WTC11 (cell line): ENCODE measurements at regions not wholly inside any gene's neighbourhood (a gene's known extent, or its start where the extent isn't known, plus 50 kb on each side); places are given as distances from the start of the nearest gene placed in this dataset.

Experiments
- ATAC-seq: fragments of 200-7000 bp; cut with Tn5 transposase; 2 replicates; pipeline ENCODE4 v1.10.0; 2021; ENCODE audit warnings: mild to moderate bottlenecking, moderate library complexity
- CTCF ChIA-PET: fragments of 300-600 bp; sonication (Branson Sonifier 250); formaldehyde crosslinking; loops from one replicate; lab custom pipeline; 2021; ENCODE audit warnings: antibody characterized with exemption; lab: Charles Lee
- POLR2A ChIA-PET: fragments of 350-600 bp; sonication (Branson Sonifier 250); formaldehyde crosslinking; loops from one replicate; lab custom pipeline; 2021; ENCODE audit warnings: antibody characterized with exemption; lab: Charles Lee
- DNase-seq: peaks from one replicate; pipeline ENCODE4 v3.0.0; 2021; ENCODE audit warnings: low spot score
- H3K27ac Mint-ChIP-seq: 2 replicates; pipeline ENCODE4 v1.8.0; 2021; ENCODE audit warnings: mixed read lengths
- H3K27me3 Mint-ChIP-seq: 2 replicates; pipeline ENCODE4 v1.8.0; 2021; ENCODE audit warnings: low read depth, mild to moderate bottlenecking, moderate library complexity, mixed read lengths
- H3K36me3 Mint-ChIP-seq: 2 replicates; pipeline ENCODE4 v1.8.0; 2021; ENCODE audit warnings: mixed read lengths
- H3K4me1 Mint-ChIP-seq: 2 replicates; pipeline ENCODE4 v1.8.0; 2022; ENCODE audit warnings: mixed read lengths
- H3K4me3 Mint-ChIP-seq: 2 replicates; pipeline ENCODE4 v1.8.0; 2021; ENCODE audit warnings: mild to moderate bottlenecking, moderate library complexity, mixed read lengths
- H3K9me3 Mint-ChIP-seq: 2 replicates; pipeline ENCODE4 v1.8.0; 2021; ENCODE audit warnings: mixed read lengths
- ATF6 ChIP-seq: sonication (generic); formaldehyde crosslinking; IDR thresholded peaks from 2 replicates; pipeline ENCODE4 v1.8.1; 2023; ENCODE audit warnings: mild to moderate bottlenecking, missing genetic modification reagents
- CTCF ChIP-seq: fragments of 200-600 bp; IDR thresholded peaks from 2 replicates; pipeline ENCODE4 v1.8.0; 2022; ENCODE audit warnings: antibody characterized with exemption
- E2F5 ChIP-seq: sonication (generic); formaldehyde crosslinking; IDR thresholded peaks from 2 replicates; pipeline ENCODE4 v1.8.1; 2022; ENCODE audit warnings: mild to moderate bottlenecking, moderate library complexity, missing genetic modification reagents
- EMX1 ChIP-seq: fragments of 250-450 bp; sonication (Bioruptor Pico); IDR thresholded peaks from 2 replicates; pipeline ENCODE4 v1.8.0; 2021; ENCODE audit warnings: mild to moderate bottlenecking
- ETV6 ChIP-seq: sonication (generic); formaldehyde crosslinking; IDR thresholded peaks from 2 replicates; pipeline ENCODE4 v1.8.1; 2022; ENCODE audit warnings: mild to moderate bottlenecking, missing genetic modification reagents
- GABPB1 ChIP-seq: sonication (generic); formaldehyde crosslinking; IDR thresholded peaks from 2 replicates; pipeline ENCODE4 v1.8.1; 2023; ENCODE audit warnings: mild to moderate bottlenecking, missing genetic modification reagents
- GTF2I ChIP-seq: fragments of 250-450 bp; sonication (Bioruptor Pico); conservative IDR thresholded peaks from 2 replicates; pipeline ENCODE4 v1.4.0; 2021; ENCODE audit warnings: mild to moderate bottlenecking
- HMGA2 ChIP-seq: fragments of 250-450 bp; sonication (Bioruptor Pico); IDR thresholded peaks from 2 replicates; pipeline ENCODE4 v1.4.0; 2021; ENCODE audit warnings: mild to moderate bottlenecking, moderate library complexity
- IRF1 ChIP-seq: sonication (generic); formaldehyde crosslinking; IDR thresholded peaks from 2 replicates; pipeline ENCODE4 v1.8.0; 2023; ENCODE audit warnings: missing genetic modification reagents
- JAZF1 ChIP-seq: fragments of 250-450 bp; sonication (Bioruptor Pico); IDR thresholded peaks from 2 replicates; pipeline ENCODE4 v1.9.0; 2021; ENCODE audit warnings: moderate library complexity, mild to moderate bottlenecking, inconsistent platforms
- JUN ChIP-seq: sonication (generic); formaldehyde crosslinking; IDR thresholded peaks from 2 replicates; pipeline ENCODE4 v1.8.0; 2023; ENCODE audit warnings: mild to moderate bottlenecking, missing genetic modification reagents
- NFYB ChIP-seq: sonication (generic); formaldehyde crosslinking; conservative IDR thresholded peaks from 2 replicates; pipeline ENCODE4 v1.8.0; 2022; ENCODE audit warnings: low read depth, missing genetic modification reagents
- RORB ChIP-seq: fragments of 250-450 bp; sonication (Bioruptor Pico); IDR thresholded peaks from 2 replicates; pipeline ENCODE4 v1.9.0; 2021; ENCODE audit warnings: mild to moderate bottlenecking
- SMAD3 ChIP-seq: sonication (generic); formaldehyde crosslinking; IDR thresholded peaks from 2 replicates; pipeline ENCODE4 v1.8.0; 2022; ENCODE audit warnings: missing genetic modification reagents, mild to moderate bottlenecking, borderline replicate concordance
- SMAD4 ChIP-seq: sonication (generic); formaldehyde crosslinking; IDR thresholded peaks from 2 replicates; pipeline ENCODE4 v1.8.0; 2022; ENCODE audit warnings: mild to moderate bottlenecking, missing genetic modification reagents
- SOX15 ChIP-seq: fragments of 250-450 bp; sonication (Bioruptor Pico); IDR thresholded peaks from 2 replicates; pipeline ENCODE4 v1.9.0; 2021; ENCODE audit warnings: mild to moderate bottlenecking
- TEAD4 ChIP-seq: sonication (generic); formaldehyde crosslinking; IDR thresholded peaks from 2 replicates; pipeline ENCODE4 v1.8.0; 2022; ENCODE audit warnings: mild to moderate bottlenecking, missing genetic modification reagents
- ZBTB43 ChIP-seq: sonication (generic); formaldehyde crosslinking; IDR thresholded peaks from 2 replicates; pipeline ENCODE4 v1.8.1; 2023; ENCODE audit warnings: mild to moderate bottlenecking, missing genetic modification reagents
- ZNF121 ChIP-seq: sonication (generic); formaldehyde crosslinking; IDR thresholded peaks from 2 replicates; pipeline ENCODE4 v1.8.0; 2023; ENCODE audit warnings: missing genetic modification reagents
- ZNF138 ChIP-seq: sonication (generic); formaldehyde crosslinking; conservative IDR thresholded peaks from 2 replicates; pipeline ENCODE4 v1.8.1; 2022; ENCODE audit warnings: mild to moderate bottlenecking, moderate library complexity, missing genetic modification reagents
- ZNF219 ChIP-seq: sonication (generic); formaldehyde crosslinking; IDR thresholded peaks from 2 replicates; pipeline ENCODE4 v1.8.0; 2023; ENCODE audit warnings: missing genetic modification reagents, mild to moderate bottlenecking, borderline replicate concordance
- ZNF317 ChIP-seq: sonication (generic); formaldehyde crosslinking; IDR thresholded peaks from 2 replicates; pipeline ENCODE4 v1.8.1; 2023; ENCODE audit warnings: low read depth, mild to moderate bottlenecking, moderate library complexity, missing genetic modification reagents, borderline replicate concordance
- ZNF396 ChIP-seq: fragments of 250-450 bp; sonication (Bioruptor Pico); IDR thresholded peaks from 2 replicates; pipeline ENCODE4 v1.8.0; 2021; ENCODE audit warnings: mild to moderate bottlenecking, moderate library complexity, borderline replicate concordance
- ZNF671 ChIP-seq: fragments of 250-450 bp; sonication (Bioruptor Pico); IDR thresholded peaks from 2 replicates; pipeline ENCODE4 v1.8.0; 2021; ENCODE audit warnings: mild to moderate bottlenecking
- TF ChIP-seq, protein P1 (sequence below): sonication (generic); formaldehyde crosslinking; IDR thresholded peaks from 2 replicates; pipeline ENCODE4 v1.8.1; 2022; ENCODE audit warnings: mild to moderate bottlenecking, missing genetic modification reagents, moderate library complexity, borderline replicate concordance
- TF ChIP-seq, protein P2 (sequence below): sonication (generic); formaldehyde crosslinking; IDR thresholded peaks from 2 replicates; pipeline ENCODE4 v1.8.0; 2023; ENCODE audit warnings: mild to moderate bottlenecking, missing genetic modification reagents

DNA sequence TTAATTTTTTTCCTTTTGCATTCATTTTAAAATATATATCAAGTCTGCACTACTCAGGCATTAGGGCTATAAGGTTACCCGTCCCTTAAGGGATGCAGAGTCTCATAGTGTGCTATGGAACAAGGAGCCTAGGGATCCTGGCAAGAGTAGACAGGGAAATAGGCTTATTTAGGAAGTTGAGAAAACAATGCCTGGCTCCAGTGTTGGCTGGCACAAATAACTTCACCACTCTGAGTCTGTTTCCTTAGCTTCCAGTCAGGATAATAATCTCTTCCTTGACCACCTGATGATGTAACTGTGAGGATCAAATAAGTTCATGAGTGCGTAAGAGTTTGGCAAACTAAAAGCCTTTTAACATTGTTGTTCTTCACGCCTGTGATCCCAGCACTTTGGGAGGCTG is 540.8 kb upstream of the IL12A start:
- ATAC-seq (no peak), DNase-seq (no peak)
- no peak overlapping the region for H3K27ac Mint-ChIP-seq
- no peaks in the 10 kb centered on the region for H3K36me3 Mint-ChIP-seq
- H3K27me3 Mint-ChIP-seq, result no peaks in the 10 kb centered on the region; the same call in 1 of the 2 replicates
- no peak overlapping the region for H3K4me3 Mint-ChIP-seq
- no peaks in the 10 kb centered on the region for H3K4me1 Mint-ChIP-seq
- CTCF ChIA-PET, result no interaction called here
- TF ChIP-seq ZNF121 (no peak), ZNF671 (CRISPR knock-in tag) (no peak), IRF1 (CRISPR knock-in tag) (no peak), ZNF219 (CRISPR knock-in tag) (no peak), ETV6 (CRISPR knock-in tag) (no peak), TEAD4 (no peak), E2F5 (CRISPR knock-in tag) (no peak), ATF6 (CRISPR knock-in tag) (no peak), ZNF396 (CRISPR knock-in tag) (no peak), EMX1 (CRISPR knock-in tag) (no peak), SMAD4 (CRISPR knock-in tag) (no peak), CTCF (no peak), GTF2I (CRISPR knock-in tag) (no peak), SMAD3 (CRISPR knock-in tag) (no peak), HMGA2 (no peak), RORB (CRISPR knock-in tag) (no peak)
- TF ChIP-seq, protein P1, sequence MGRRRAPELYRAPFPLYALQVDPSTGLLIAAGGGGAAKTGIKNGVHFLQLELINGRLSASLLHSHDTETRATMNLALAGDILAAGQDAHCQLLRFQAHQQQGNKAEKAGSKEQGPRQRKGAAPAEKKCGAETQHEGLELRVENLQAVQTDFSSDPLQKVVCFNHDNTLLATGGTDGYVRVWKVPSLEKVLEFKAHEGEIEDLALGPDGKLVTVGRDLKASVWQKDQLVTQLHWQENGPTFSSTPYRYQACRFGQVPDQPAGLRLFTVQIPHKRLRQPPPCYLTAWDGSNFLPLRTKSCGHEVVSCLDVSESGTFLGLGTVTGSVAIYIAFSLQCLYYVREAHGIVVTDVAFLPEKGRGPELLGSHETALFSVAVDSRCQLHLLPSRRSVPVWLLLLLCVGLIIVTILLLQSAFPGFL (CRISPR knock-in tag), result no peak
- H3K9me3 Mint-ChIP-seq, result peaks cover 4% of the 10 kb centered on the region; the same call in 1 of the 2 replicates
- POLR2A ChIA-PET, result no interaction called here

GRCh38 chr3:159448902-159449301 is 539.7 kb upstream of the IL12A start:
- ChIA-PET POLR2A (no interaction called here), CTCF (no interaction called here)
- H3K9me3 Mint-ChIP-seq, result peaks cover 4% of the 10 kb centered on the region; the same call in 1 of the 2 replicates
- no peaks in the 10 kb centered on the region for H3K36me3 Mint-ChIP-seq
- no peak for DNase-seq
- H3K27me3 Mint-ChIP-seq, result no peaks in the 10 kb centered on the region; the same call in 1 of the 2 replicates
- H3K27ac Mint-ChIP-seq, result no peak overlapping the region
- H3K4me3 Mint-ChIP-seq, result no peak overlapping the region
- peaks cover 4% of the 10 kb centered on the region for H3K4me1 Mint-ChIP-seq
- no peak for ATAC-seq
- no peak for TF ChIP-seq ZNF219 (CRISPR knock-in tag)
- TF ChIP-seq ZNF138 (CRISPR knock-in tag), result no peak
- TF ChIP-seq IRF1 (CRISPR knock-in tag), result no peak
- no peak for TF ChIP-seq SMAD4 (CRISPR knock-in tag)
- TF ChIP-seq, protein P2, sequence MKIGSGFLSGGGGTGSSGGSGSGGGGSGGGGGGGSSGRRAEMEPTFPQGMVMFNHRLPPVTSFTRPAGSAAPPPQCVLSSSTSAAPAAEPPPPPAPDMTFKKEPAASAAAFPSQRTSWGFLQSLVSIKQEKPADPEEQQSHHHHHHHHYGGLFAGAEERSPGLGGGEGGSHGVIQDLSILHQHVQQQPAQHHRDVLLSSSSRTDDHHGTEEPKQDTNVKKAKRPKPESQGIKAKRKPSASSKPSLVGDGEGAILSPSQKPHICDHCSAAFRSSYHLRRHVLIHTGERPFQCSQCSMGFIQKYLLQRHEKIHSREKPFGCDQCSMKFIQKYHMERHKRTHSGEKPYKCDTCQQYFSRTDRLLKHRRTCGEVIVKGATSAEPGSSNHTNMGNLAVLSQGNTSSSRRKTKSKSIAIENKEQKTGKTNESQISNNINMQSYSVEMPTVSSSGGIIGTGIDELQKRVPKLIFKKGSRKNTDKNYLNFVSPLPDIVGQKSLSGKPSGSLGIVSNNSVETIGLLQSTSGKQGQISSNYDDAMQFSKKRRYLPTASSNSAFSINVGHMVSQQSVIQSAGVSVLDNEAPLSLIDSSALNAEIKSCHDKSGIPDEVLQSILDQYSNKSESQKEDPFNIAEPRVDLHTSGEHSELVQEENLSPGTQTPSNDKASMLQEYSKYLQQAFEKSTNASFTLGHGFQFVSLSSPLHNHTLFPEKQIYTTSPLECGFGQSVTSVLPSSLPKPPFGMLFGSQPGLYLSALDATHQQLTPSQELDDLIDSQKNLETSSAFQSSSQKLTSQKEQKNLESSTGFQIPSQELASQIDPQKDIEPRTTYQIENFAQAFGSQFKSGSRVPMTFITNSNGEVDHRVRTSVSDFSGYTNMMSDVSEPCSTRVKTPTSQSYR (CRISPR knock-in tag), result no peak
- no peak for TF ChIP-seq RORB (CRISPR knock-in tag)
- TF ChIP-seq TEAD4, result no peak
- TF ChIP-seq GABPB1 (CRISPR knock-in tag), result no peak
- TF ChIP-seq NFYB (CRISPR knock-in tag), result no peak
- TF ChIP-seq ZNF317 (CRISPR knock-in tag), result no peak
- TF ChIP-seq JAZF1 (CRISPR knock-in tag), result no peak
- TF ChIP-seq ZNF121, result no peak
- TF ChIP-seq SOX15 (CRISPR knock-in tag), result no peak
- no peak for TF ChIP-seq ZBTB43 (CRISPR knock-in tag)
- TF ChIP-seq JUN, result no peak
